Suprapubic skin (tissue), 4 donors: ENCODE measurements at regions not wholly inside any gene's neighbourhood (a gene's known extent, or its start where the extent isn't known, plus 50 kb on each side); places are given as distances from the start of the nearest gene placed in this dataset.
"Not testable (repeated sequence)": the region's sequence is repeated elsewhere in the genome, so short reads cannot be mapped to it uniquely, and the experiment has no call there.

Experiments used
- DNase-seq, 2 donors: peaks; one replicate each; pipeline ENCODE4 v3.0.0-alpha.2; 2019; ENCODE audit warnings: low spot score in 2 of 2
- H3K27ac ChIP-seq: fragments of 200-600 bp; sonication (generic); one replicate; pipeline ENCODE4 v1.5.1; 2019
- H3K27me3 ChIP-seq: fragments of 200-600 bp; sonication (generic); one replicate; pipeline ENCODE4 v1.5.1; 2019
- H3K36me3 ChIP-seq: fragments of 200-600 bp; sonication (generic); one replicate; pipeline ENCODE4 v1.5.1; 2019
- H3K4me1 ChIP-seq: fragments of 200-600 bp; sonication (generic); one replicate; pipeline ENCODE4 v1.5.1; 2019
- H3K4me3 ChIP-seq: fragments of 200-600 bp; sonication (generic); one replicate; pipeline ENCODE4 v1.5.1; 2019; ENCODE audit warnings: mild to moderate bottlenecking
- H3K9me3 ChIP-seq: fragments of 200-600 bp; sonication (generic); one replicate; pipeline ENCODE4 v1.5.1; 2019
- CTCF ChIP-seq, 2 donors: fragments of 200-600 bp in 1 of 2; fragments of 450-650 bp in 1 of 2; sonication (generic) in 1 of 2; IDR thresholded peaks; one replicate each; pipeline ENCODE4 v1.5.1; 2016 to 2019; ENCODE audit warnings: antibody characterized with exemption in 2 of 2, mild to moderate bottlenecking in 1 of 2, moderate library complexity in 1 of 2
- EP300 ChIP-seq: sonication (generic); formaldehyde crosslinking; IDR thresholded peaks from one replicate; pipeline ENCODE4 v1.6.1; 2017; ENCODE audit warnings: antibody characterized with exemption
- POLR2A ChIP-seq, 2 donors: fragments of 450-650 bp; IDR thresholded peaks; one replicate each; pipeline ENCODE4 v1.6.1; 2017; ENCODE audit warnings: antibody characterized with exemption in 2 of 2, mild to moderate bottlenecking in 2 of 2, moderate library complexity in 2 of 2
- POLR2AphosphoS5 ChIP-seq, 3 donors: sonication (generic); formaldehyde crosslinking; IDR thresholded peaks; one replicate each; pipeline ENCODE4 v1.6.1; 2017; ENCODE audit warnings: antibody characterized with exemption in 3 of 3
- WGBS: methylation state at CpG from one replicate; pipeline ENCODE4 v1.1.5; 2018; 5-methylcytosine and 5-hydroxymethylcytosine counted together

DNA sequence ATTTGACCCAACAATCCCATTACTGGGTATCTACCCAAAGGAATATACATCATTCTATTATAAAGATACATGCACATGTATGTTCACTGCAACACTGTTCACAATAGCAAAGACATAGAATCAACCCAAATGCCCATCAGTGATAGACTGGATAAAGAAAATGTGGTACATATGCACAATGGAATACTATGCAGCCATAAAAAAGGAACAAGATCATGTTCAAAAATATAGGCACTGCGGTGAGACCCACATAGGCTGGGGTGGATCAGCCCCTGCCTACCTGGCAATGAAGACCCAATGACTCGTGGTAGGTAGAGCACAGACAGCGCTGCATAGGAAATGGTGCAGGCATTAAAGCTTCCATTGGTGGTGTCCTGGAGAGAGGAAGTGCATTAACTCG is 88.6 kb upstream of the NFIL3 start:
- 91% methylated on average over 4 of the region's 4 CpGs for WGBS
- H3K9me3 ChIP-seq, H3K36me3 ChIP-seq, H3K27me3 ChIP-seq, H3K4me3 ChIP-seq, H3K27ac ChIP-seq, DNase-seq, H3K4me1 ChIP-seq: not testable (repeated sequence)

DNA sequence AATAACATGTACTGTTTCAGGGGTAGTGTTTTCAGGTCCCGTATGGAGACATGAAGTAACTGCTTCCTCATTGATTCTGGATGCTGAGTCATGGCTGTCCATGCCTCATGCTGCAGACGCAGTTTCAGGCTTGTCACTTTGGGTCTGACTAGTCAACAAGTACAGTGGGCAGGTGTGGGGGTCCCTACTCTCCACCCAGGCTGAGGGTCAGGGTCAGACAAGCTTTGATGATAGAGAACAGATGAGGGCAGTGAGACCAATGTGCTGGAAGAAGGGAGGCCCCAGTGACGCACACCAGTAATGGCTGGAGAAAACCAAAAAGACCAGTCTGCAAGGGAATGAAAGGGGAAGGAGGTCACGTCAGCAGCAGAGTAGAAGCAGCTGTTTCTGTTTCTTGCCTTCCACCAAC is 80.0 kb upstream of the NFIL3 start:
- no peak overlapping the region for H3K4me3 ChIP-seq
- no peaks in the 10 kb centered on the region for H3K4me1 ChIP-seq
- 87% methylated on average over 4 of the region's 4 CpGs for WGBS
- no peaks in the 10 kb centered on the region for H3K27me3 ChIP-seq
- TF ChIP-seq POLR2A (IDR thresholded peaks at IDR 0.05), result no peak
- no peak for TF ChIP-seq EP300
- TF ChIP-seq CTCF (IDR thresholded peaks at IDR 0.05), result no peak
- TF ChIP-seq POLR2AphosphoS5 (IDR thresholded peaks at IDR 0.05), result no peak
- H3K27ac ChIP-seq, result no peak overlapping the region
- no peak for DNase-seq
- H3K36me3 ChIP-seq, result no peaks in the 10 kb centered on the region
- H3K9me3 ChIP-seq, result no peaks in the 10 kb centered on the region

GRCh38 chr9:91502913-91503672 is 79.5 kb upstream of the NFIL3 start:
- H3K4me1 ChIP-seq, result no peaks in the 10 kb centered on the region
- H3K9me3 ChIP-seq, result no peaks in the 10 kb centered on the region
- H3K27me3 ChIP-seq, result no peaks in the 10 kb centered on the region
- TF ChIP-seq POLR2AphosphoS5 (IDR thresholded peaks at IDR 0.05), result no peak
- no peak for TF ChIP-seq POLR2A (IDR thresholded peaks at IDR 0.05)
- TF ChIP-seq EP300, result no peak
- no peak for TF ChIP-seq CTCF (IDR thresholded peaks at IDR 0.05)
- no peak overlapping the region for H3K27ac ChIP-seq
- no peaks in the 10 kb centered on the region for H3K36me3 ChIP-seq
- no peak for DNase-seq
- 88% methylated on average over 12 of the region's 12 CpGs for WGBS
- no peak overlapping the region for H3K4me3 ChIP-seq

- TF ChIP-seq EP300 (no peak), POLR2A (IDR thresholded peaks at IDR 0.05) (no peak), POLR2AphosphoS5 (IDR thresholded peaks at IDR 0.05) (no peak), CTCF (IDR thresholded peaks at IDR 0.05) (no peak)
- no peaks in the 10 kb centered on the region for H3K27me3 ChIP-seq
- no peak overlapping the region for H3K27ac ChIP-seq
- 60% methylated on average over 6 of the region's 6 CpGs for WGBS
- no peak overlapping the region for H3K4me3 ChIP-seq
- no peaks in the 10 kb centered on the region for H3K9me3 ChIP-seq
- DNase-seq, result no peak
- no peaks in the 10 kb centered on the region for H3K4me1 ChIP-seq
- no peaks in the 10 kb centered on the region for H3K36me3 ChIP-seq
Measured at GRCh38 chr9:91502475-91502874, 78.8 kb upstream of the NFIL3 start.

DNA sequence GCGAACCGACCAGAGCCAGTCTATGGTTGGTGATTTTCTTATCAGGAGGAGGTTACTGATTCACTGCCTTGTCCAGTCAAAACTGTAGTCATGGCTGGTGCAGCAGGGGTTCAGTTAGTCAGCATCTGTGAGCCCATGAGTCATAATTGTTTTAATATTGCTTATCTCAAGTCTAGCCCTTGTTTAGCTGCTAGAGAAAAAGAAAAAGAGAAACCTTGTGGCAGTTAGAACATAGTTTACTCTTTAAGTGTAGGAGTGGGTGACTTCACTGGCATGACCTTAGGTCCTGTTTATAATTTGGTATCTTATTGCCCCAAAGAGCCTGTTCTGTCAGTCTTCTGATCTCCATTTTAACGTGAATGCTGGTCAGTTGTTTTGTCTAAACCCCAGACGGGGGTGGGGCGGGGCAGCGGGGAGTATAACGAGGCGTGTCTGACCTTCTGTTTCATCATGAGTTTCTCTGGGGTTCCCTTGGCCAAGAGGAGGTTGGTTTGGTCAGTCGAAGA is 76.9 kb upstream of the NFIL3 start:
- H3K4me3 ChIP-seq, result no peak overlapping the region
- H3K4me1 ChIP-seq, result no peaks in the 10 kb centered on the region
- WGBS, result 77% methylated on average over 9 of the region's 9 CpGs
- TF ChIP-seq POLR2A (IDR thresholded peaks at IDR 0.05), result no peak
- no peak for TF ChIP-seq POLR2AphosphoS5 (IDR thresholded peaks at IDR 0.05)
- no peak for TF ChIP-seq CTCF (IDR thresholded peaks at IDR 0.05)
- TF ChIP-seq EP300, result no peak
- no peaks in the 10 kb centered on the region for H3K27me3 ChIP-seq
- DNase-seq, result no peak
- no peaks in the 10 kb centered on the region for H3K36me3 ChIP-seq
- H3K27ac ChIP-seq, result no peak overlapping the region
- no peaks in the 10 kb centered on the region for H3K9me3 ChIP-seq

DNA sequence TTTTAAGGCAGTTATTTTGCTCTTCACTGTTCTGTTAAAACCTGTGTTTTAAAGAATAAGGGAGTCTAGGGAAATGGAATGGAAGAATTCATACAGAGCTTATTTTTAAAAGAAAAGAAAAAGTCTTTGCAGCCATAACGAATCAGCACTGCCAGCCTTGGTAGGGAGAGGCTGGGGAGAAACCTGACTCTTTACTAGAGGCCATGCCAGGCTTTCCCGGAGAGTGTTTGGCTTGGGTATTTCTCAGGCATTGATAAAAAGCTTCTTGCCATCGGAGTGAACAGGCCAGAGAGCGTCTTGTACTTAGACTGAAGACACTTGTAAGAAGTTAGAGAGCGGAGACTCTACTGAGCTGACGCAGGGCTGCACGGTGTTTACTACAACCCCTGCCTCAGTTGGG is 72.7 kb upstream of the NFIL3 start:
- no peaks in the 10 kb centered on the region for H3K9me3 ChIP-seq
- no peak overlapping the region for H3K27ac ChIP-seq
- H3K4me1 ChIP-seq, result no peaks in the 10 kb centered on the region
- H3K27me3 ChIP-seq, result no peaks in the 10 kb centered on the region
- 81% methylated on average over 7 of the region's 7 CpGs for WGBS
- H3K36me3 ChIP-seq, result no peaks in the 10 kb centered on the region
- no peak for DNase-seq
- TF ChIP-seq POLR2A (IDR thresholded peaks at IDR 0.05) (no peak), POLR2AphosphoS5 (IDR thresholded peaks at IDR 0.05) (no peak), EP300 (no peak), CTCF (IDR thresholded peaks at IDR 0.05) (no peak)
- no peak overlapping the region for H3K4me3 ChIP-seq
